ENCODE measurements at regions not wholly inside any gene's neighbourhood (a gene's known extent, or its start where the extent isn't known, plus 50 kb on each side); places are given as distances from the start of the nearest gene placed in this dataset.

DNA sequence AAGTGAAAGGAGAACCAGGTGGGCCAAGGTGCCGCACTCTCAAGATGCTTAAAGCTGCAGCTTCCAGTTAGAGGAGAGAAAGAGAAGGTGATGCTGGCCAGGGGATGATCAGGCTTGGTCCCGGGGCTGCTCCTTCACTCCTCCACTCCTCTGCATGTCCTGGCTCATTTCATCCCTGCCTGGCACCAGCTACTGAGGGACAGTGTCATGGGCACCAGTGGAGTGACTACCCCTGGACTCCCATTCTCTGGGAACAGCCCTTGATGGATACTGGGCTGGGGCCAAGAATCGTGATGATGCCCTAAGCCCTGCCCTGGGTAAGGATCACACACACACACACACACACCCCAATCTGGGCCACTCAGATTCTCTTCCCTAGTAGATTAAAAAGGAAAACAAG lies 243.7 kb downstream of the UACA start:
- no peaks in the 10 kb centered on the region for H3K9me3 ChIP-seq (replicated peaks in 1 of 3)
- H3K4me1 ChIP-seq (replicated peaks in 1 of 2), result no peaks in the 10 kb centered on the region
- H3K4me3 ChIP-seq, result no peak overlapping the region
- no peaks in the 10 kb centered on the region for H3K36me3 ChIP-seq (replicated peaks in 1 of 2)
- no peaks in the 10 kb centered on the region for H3K27me3 ChIP-seq
- WGBS, 4 donors, result 63 to 88% (median 76%) methylated on average over 3 of the region's 3 CpGs
- intact Hi-C loops (cut with DNase I), result no loop called here
- no peak for DNase-seq
- TF ChIP-seq, protein P1, sequence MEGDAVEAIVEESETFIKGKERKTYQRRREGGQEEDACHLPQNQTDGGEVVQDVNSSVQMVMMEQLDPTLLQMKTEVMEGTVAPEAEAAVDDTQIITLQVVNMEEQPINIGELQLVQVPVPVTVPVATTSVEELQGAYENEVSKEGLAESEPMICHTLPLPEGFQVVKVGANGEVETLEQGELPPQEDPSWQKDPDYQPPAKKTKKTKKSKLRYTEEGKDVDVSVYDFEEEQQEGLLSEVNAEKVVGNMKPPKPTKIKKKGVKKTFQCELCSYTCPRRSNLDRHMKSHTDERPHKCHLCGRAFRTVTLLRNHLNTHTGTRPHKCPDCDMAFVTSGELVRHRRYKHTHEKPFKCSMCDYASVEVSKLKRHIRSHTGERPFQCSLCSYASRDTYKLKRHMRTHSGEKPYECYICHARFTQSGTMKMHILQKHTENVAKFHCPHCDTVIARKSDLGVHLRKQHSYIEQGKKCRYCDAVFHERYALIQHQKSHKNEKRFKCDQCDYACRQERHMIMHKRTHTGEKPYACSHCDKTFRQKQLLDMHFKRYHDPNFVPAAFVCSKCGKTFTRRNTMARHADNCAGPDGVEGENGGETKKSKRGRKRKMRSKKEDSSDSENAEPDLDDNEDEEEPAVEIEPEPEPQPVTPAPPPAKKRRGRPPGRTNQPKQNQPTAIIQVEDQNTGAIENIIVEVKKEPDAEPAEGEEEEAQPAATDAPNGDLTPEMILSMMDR (IDR thresholded peaks at IDR 0.05), result no peak
- H3K27ac ChIP-seq, result no peak overlapping the region

DNA sequence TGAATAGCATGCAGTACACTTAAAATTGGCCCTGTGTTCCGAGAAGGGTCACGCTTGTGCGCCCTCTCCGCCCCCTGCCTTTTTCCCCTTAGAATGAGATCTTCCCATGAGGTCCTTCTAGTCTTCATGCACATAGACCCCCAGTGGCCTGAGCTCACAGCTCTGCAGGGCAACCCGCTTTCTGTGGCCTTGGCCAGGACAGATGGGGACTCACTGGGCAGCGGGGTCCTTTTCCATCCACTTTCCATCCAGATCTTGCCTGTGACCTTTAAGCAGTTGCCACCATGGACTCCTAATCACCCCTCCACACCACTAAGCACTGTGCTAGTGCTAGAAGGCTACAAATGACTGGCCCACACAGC lies 244.4 kb downstream of the UACA start:
- WGBS, 4 donors, result 90 to 100% (median 90%) methylated on average over 1 to 6 of the region's 6 CpGs
- Histone ChIP-seq H3K9me3 (replicated peaks in 1 of 3) (no peaks in the 10 kb centered on the region), H3K27ac (no peak overlapping the region), H3K4me1 (replicated peaks in 1 of 2) (no peaks in the 10 kb centered on the region), H3K36me3 (replicated peaks in 1 of 2) (no peaks in the 10 kb centered on the region), H3K27me3 (no peaks in the 10 kb centered on the region), H3K4me3 (no peak overlapping the region)
- no peak for TF ChIP-seq POLR2A (IDR thresholded peaks at IDR 0.05)
- TF ChIP-seq, protein P1 (IDR thresholded peaks at IDR 0.05), result no peak
- intact Hi-C loops (cut with DNase I), result no loop called here
- DNase-seq, result no peak

DNA sequence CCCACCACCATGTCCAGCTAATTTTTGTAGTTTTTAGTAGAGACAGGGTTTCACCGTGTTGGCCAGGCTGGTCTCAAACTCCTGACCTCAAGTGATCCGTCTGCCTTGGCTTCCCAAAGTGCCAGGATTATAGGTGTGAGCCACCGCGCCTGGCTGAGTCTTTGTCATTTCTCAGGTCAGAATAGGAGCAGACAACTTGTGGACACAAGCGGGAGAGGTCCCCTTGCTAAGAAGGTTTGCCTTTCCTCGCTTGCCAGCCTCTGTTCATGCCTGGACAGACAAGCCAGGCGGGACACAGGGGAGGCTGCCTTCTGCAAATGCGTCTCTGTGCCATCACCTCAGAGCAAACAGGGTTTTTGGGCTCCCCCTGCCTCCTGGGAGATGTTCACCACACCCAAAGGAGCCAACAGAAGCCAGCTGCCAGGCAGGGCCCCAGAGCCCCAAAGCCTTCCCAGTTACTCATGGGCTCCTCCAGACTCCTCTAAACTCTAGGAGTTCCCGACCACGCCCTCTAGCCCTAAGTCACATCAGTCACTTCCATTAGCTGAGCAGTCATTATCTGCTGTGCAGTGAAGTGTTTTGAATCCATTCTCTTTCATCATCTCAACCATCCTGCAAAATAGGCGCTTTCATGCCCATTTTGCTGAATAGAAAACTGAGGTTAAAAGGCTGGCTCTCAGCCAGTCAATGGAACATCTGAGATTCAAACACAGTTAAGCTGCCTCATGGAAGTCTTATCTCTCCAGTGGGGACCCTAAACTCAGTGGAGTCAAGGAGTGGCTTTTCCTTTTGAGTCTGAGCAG lies 245.0 kb downstream of the UACA start:
- TF ChIP-seq, protein P1 (IDR thresholded peaks at IDR 0.05), result no peak
- TF ChIP-seq POLR2A (IDR thresholded peaks at IDR 0.05), result no peak
- intact Hi-C loops (cut with DNase I), result no loop called here
- H3K36me3 ChIP-seq (replicated peaks in 1 of 2), result no peaks in the 10 kb centered on the region
- H3K9me3 ChIP-seq (replicated peaks in 1 of 3), result no peaks in the 10 kb centered on the region
- H3K4me1 ChIP-seq (replicated peaks in 1 of 2), result no peaks in the 10 kb centered on the region
- no peaks in the 10 kb centered on the region for H3K27me3 ChIP-seq
- 68 to 95% (median 85%) methylated on average over 6 to 11 of the region's 11 CpGs for WGBS, 4 donors
- no peak overlapping the region for H3K4me3 ChIP-seq
- DNase-seq, result no peak
- H3K27ac ChIP-seq, result no peak overlapping the region

DNA sequence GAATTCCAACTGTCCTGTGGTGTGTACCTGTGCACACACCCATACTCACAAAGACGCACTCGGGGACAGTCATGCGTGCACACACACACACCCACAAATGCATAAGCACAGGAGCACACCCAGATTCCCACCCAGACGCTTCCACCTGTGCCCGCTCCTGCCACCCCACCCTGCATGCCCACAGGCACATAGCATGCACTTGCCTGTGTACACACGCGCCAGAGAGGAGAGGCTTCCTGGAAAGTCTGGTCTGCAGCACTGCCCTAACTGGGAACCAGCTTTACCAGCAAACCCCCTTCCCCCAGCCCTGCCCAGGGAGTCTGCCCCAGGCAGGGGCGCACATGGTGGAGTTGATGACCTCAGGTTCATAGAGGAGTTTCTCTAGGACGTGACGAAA lies 246.2 kb downstream of the UACA start:
- intact Hi-C loops (cut with DNase I), result no loop called here
- no peaks in the 10 kb centered on the region for H3K36me3 ChIP-seq (replicated peaks in 1 of 2)
- no peak overlapping the region for H3K27ac ChIP-seq
- H3K4me1 ChIP-seq (replicated peaks in 1 of 2), result no peaks in the 10 kb centered on the region
- TF ChIP-seq, protein P1 (IDR thresholded peaks at IDR 0.05), result no peak
- TF ChIP-seq POLR2A (IDR thresholded peaks at IDR 0.05), result no peak
- H3K9me3 ChIP-seq (replicated peaks in 1 of 3), result no peaks in the 10 kb centered on the region
- WGBS, 4 donors, result 70 to 84% (median 83%) methylated on average over 3 to 10 of the region's 10 CpGs
- H3K27me3 ChIP-seq, result no peaks in the 10 kb centered on the region
- no peak for DNase-seq
- no peak overlapping the region for H3K4me3 ChIP-seq
